ENCODE measurements at regions not wholly inside any gene's neighbourhood (a gene's known extent, or its start where the extent isn't known, plus 50 kb on each side); places are given as distances from the start of the nearest gene placed in this dataset.
"Not testable (repeated sequence)": the region's sequence is repeated elsewhere in the genome, so short reads cannot be mapped to it uniquely, and the experiment has no call there.

DNA sequence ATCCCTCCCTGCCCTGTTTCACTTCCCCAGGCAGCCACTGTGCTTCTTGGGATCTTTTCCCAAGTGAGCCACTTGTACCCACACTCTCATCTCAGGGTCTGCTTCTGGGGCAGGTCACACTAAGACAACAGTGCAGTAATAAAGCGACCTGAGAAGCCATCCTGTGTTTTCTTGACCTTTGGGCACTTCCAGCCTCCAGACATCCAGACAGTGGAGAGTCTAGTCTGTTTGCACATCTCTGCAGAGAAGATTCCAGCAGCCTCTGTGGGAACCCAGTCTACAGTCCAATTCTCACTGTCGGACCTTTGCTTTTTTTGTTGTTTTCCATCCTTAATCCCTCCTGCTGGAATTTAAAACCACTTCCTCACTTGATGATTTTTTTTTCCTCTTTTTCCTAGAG lies 50.3 kb upstream of the ATP6AP2 start:
- DNase-seq (ENCODE audit: low read depth) = no peak
- no peak overlapping the region for H3K4me3 ChIP-seq (ENCODE audit: low read depth, low read length)

GRCh38 chrX:40527543-40527942 lies 53.2 kb upstream of the ATP6AP2 start:
- no peak for DNase-seq (ENCODE audit: low read depth)
- H3K4me3 ChIP-seq (ENCODE audit: low read depth, low read length) = no peak overlapping the region

DNA sequence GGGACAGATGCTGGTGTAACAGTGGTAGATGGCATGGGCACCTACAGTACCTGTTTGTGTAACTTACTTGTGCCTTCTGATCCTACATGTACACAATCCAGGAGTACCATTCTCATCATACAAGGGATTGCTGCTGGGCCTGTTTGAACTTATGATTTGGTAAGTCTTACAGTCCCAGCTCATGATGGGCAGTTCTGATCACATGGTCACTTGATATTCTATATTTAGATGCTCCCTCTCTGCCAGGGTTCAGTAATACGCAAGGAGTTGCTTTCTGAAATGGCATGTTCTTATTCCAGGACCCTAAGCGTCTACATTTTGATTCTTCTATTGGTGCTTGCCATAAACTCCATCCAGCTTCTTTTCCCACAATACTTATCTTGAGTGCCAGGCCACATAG lies 54.4 kb upstream of the ATP6AP2 start:
- DNase-seq (ENCODE audit: low read depth) = no peak

GRCh38 chrX:40525901-40526300 lies 54.9 kb upstream of the ATP6AP2 start:
- not testable (repeated sequence) for DNase-seq (ENCODE audit: low read depth); H3K4me3 ChIP-seq (ENCODE audit: low read depth, low read length)

More for the DNA sequence above, 54.4 kb upstream of the ATP6AP2 start:
- no peak overlapping the region for H3K4me3 ChIP-seq (ENCODE audit: low read depth, low read length)

- H3K4me3 ChIP-seq (ENCODE audit: low read depth, low read length) = no peak overlapping the region
- DNase-seq (ENCODE audit: low read depth) = no peak
These were observed 56.3 kb upstream of the ATP6AP2 start for GRCh38 chrX:40524423-40524822.

- no peak overlapping the region for H3K4me3 ChIP-seq (ENCODE audit: low read depth, low read length)
- DNase-seq (ENCODE audit: low read depth) = no peak
These were observed 56.9 kb upstream of the ATP6AP2 start for GRCh38 chrX:40523852-40524251.

DNA sequence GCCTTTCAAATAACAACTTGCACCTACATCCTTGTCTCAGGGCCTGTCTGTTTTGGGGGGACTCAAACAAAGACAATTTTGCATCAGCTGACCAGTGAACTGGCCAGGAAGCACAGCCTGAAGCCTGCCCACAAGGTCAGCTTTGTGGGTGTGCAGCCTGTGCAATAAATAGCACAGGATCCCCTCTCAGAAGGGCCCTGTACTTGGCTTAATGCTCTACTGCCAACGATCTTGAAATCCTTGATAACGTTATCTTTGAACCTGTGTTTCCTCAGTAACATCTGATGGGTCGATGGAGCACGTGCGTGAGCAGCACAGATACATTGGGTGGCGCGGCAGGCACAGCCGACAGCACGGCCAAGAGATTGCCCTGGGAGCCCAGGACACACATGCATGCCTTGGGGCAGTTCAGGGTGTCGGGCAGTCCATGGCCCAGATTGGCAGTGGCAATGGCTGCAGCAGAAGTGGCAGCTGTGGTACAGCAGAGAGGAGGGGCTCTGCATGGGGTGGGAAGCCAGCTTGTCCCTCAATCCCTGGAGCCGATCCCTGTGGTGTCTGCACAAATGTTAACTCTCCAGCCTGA lies 58.8 kb upstream of the ATP6AP2 start:
- no peak overlapping the region for H3K4me3 ChIP-seq (ENCODE audit: low read depth, low read length)
- DNase-seq (ENCODE audit: low read depth) = no peak

- no peak overlapping the region for H3K4me3 ChIP-seq (ENCODE audit: low read depth, low read length)
- no peak for DNase-seq (ENCODE audit: low read depth)
These were observed 66.4 kb upstream of the ATP6AP2 start for GRCh38 chrX:40514376-40514775.

GRCh38 chrX:40513835-40514234 lies 66.9 kb upstream of the ATP6AP2 start:
- H3K4me3 ChIP-seq (ENCODE audit: low read depth, low read length) = no peak overlapping the region

DNA sequence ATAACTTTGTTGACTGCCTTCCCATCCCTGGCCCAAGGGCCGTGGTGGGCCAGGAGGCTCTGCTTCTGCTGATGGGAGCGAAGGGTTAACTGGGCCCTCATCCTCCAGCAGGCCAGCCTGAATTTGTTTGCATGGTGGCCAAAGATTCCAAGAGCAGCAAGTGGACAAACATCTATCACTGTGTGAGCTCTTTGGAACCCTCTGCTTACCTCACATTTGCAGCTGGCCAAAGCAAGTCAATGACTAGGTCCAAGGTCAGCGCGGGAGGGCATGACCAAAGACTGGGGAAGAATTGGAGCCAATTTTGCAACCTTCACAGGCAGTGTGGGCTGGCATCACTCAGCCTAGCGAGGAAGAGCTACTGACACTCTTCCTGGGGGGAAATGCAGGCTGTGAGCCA lies 67.8 kb upstream of the ATP6AP2 start:
- no peak for DNase-seq (ENCODE audit: low read depth)
- H3K4me3 ChIP-seq (ENCODE audit: low read depth, low read length) = no peak overlapping the region

More at GRCh38 chrX:40513835-40514234, 66.9 kb upstream of the ATP6AP2 start:
- DNase-seq (ENCODE audit: low read depth) = no peak

- no peak overlapping the region for H3K4me3 ChIP-seq (ENCODE audit: low read depth, low read length)
- DNase-seq (ENCODE audit: low read depth) = no peak
These were observed 69.5 kb upstream of the ATP6AP2 start for GRCh38 chrX:40511258-40511657.

GRCh38 chrX:40508560-40508959 lies 72.2 kb upstream of the ATP6AP2 start:
- no peak for DNase-seq (ENCODE audit: low read depth)
- no peak overlapping the region for H3K4me3 ChIP-seq (ENCODE audit: low read depth, low read length)

DNA sequence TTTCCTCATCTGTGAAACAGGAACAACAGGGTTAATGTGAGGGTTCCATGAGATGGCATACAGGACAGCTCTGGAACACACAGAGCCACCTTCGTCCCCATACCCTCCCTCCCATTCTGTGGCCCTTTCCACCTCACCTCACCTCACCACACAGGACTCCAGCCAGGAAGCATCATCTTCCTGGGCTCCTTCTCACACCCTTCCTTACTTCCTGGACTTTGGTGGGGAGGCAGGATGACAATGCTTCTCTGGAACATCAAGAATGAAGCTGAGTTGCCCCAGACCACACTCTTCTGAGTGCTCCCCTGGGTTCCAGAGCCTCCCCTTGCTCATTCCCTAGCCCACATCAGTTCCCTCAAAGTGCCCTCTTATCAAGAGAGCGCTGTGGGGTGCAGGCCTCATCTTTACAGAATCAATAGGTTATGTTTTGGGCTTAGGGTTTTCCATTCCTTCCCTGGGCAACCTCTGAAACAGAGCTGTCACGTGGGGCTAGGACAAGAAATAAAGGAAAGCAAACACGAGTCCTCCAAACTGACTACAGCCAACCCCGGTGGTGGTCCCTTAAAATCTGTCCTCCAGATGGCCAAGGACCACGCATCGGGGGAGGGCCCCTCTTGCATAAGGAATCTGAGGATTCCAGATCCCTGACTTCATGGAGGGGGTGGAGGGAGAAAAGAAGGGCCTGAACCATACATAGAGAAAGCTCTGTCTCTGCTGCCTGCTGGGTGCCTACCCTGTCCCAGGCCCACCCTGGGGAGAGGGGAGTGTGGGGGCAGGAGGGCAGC lies 74.4 kb upstream of the ATP6AP2 start:
- H3K4me3 ChIP-seq (ENCODE audit: low read depth, low read length) = no peak overlapping the region
- no peak for DNase-seq (ENCODE audit: low read depth)

DNA sequence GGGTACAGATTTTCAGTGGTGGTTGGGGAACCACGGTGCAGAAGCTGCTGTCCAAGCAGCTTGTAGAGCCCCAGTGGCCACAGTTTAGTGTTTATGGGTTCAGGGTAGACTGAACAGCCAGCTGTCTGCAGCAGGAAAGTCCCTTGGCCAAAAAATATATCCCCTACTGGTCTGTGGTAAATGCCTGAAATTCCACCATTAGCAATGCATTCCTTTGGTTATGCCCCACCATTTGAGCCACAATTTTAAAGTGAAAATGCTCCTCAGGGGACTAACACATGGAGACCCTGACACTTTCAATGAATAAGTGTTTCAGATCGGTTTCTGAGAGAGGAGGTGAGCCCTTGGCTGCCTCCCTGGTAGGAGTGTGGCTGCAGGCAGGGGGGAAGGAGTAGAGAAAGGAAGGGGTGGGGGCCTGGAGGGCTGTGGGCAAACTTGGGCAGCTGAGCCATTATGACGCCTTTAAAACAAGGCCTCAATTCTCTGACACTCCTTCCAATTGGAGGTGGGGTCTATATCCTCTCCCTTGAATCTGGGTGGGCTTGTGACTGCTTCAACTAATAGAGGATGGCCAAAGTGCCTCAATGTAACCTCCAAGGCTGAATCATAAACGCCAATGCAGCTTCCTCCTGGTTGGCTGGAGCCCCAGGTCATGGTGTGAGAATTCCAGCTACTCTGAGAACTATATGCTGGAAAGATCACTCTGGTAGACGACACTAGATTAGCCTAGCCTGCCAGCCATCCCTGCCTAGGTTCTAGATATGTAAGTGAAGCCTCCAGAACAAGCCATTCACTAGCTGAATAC lies 75.8 kb upstream of the ATP6AP2 start:
- no peak overlapping the region for H3K4me3 ChIP-seq (ENCODE audit: low read depth, low read length)
- DNase-seq (ENCODE audit: low read depth) = peak; percentile 53

- DNase-seq (ENCODE audit: low read depth) = no peak
- H3K4me3 ChIP-seq (ENCODE audit: low read depth, low read length) = no peak overlapping the region
These were observed 77.7 kb upstream of the ATP6AP2 start for GRCh38 chrX:40503094-40503493.

GRCh38 chrX:40502688-40503087 lies 78.1 kb upstream of the ATP6AP2 start:
- H3K4me3 ChIP-seq (ENCODE audit: low read depth, low read length) = no peak overlapping the region
- DNase-seq (ENCODE audit: low read depth) = no peak

DNA sequence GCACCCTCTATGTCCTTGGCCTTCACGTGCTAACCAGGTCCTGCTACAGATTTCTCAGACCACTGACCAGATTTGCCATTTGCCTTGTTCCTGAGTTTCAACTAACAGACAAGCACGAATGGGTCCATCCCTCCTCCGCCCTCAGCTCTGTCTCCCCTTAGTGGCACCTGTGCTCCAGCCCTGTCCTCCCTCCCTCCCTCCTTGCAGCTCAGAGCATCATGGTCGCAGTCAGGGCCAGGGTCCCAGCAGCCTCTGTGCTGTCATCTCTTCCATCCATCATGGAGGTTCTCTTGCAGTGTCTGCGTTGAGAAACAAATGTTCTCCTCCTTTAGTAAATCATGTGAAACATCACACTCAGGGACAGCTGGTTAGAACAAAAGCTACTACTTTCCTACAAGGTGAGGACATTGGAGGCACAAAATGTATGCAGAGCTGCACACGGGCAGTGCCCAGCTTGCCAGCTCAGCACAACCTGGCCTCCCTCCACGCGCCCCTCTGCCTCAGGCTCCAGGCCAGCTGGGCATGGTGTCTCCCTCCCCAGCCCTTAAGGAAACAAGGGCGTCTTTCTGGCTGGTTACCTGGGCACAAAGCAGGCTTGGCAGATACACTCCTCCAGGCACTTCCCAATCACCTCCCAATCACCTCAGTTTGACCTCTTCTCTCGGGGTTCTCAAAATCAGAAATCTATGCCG lies 79.5 kb upstream of the ATP6AP2 start:
- H3K4me3 ChIP-seq (ENCODE audit: low read depth, low read length) = no peak overlapping the region
- DNase-seq (ENCODE audit: low read depth) = no peak

DNA sequence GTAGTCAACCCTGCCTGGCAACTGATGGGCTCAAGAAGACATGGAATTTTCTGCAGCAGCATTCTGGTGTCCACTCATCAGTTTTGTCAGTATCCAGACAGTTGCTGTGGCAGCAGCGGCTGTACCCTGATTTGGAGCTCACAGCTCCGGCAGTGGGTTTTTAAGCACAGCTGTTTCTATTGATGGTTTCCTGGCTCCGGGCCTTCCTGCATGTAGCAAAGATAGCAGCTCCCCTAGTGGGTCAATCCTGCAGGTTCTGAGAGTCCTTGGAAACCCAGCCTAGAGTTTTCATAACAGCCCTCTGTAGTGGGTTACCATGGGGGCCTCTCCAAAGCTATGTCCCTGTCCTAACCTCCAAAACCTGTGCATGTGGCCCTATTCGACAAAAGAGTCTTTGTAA lies 84.0 kb upstream of the ATP6AP2 start:
- no peak for DNase-seq (ENCODE audit: low read depth)

DNA sequence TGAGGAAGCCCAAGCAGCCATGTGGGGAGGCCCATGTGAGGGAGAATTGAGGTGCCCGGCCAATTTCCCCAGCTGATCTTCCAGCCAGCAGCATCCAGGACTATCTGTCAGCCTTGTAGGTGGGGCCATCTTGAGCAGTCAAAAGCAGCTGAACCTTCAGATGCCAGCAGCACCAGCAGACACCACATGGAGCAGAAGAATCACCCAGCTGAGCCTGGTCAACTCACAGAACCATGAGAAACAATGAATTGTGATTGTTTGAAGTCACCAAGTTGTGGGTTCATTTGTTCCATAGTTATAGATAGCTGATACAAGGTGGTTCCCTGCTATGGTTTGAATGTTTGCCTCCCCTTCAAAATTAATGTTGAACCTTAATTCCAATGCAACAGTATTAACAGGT lies 85.1 kb upstream of the ATP6AP2 start:
- no peak overlapping the region for H3K4me3 ChIP-seq (ENCODE audit: low read depth, low read length)
- no peak for DNase-seq (ENCODE audit: low read depth)

More for the DNA sequence above, 84.0 kb upstream of the ATP6AP2 start:
- no peak overlapping the region for H3K4me3 ChIP-seq (ENCODE audit: low read depth, low read length)

- no peak for DNase-seq (ENCODE audit: low read depth)
- H3K4me3 ChIP-seq (ENCODE audit: low read depth, low read length) = no peak overlapping the region
These were observed 86.8 kb upstream of the ATP6AP2 start for GRCh38 chrX:40494005-40494404.

Data from skeletal muscle cell (primary cell).